GM23338 (cell line): ENCODE measurements at regions not wholly inside any gene's neighbourhood (a gene's known extent, or its start where the extent isn't known, plus 50 kb on each side); places are given as distances from the start of the nearest gene placed in this dataset.

Source experiments
- ATAC-seq: fragments of 200-7000 bp; cut with Tn5 transposase; 3 replicates; pipeline ENCODE4 v1.9.1; 2020
- DNase-seq: peaks from one replicate; pipeline ENCODE4 v3.0.0-alpha.2; 2015; ENCODE audit warnings: low spot score
- H2AFZ ChIP-seq: fragments of 200-600 bp; sonication (generic); 2 replicates; pipeline ENCODE4 v1.8.0; 2016; ENCODE audit warnings: antibody characterized with exemption, mild to moderate bottlenecking, moderate library complexity
- H3F3A ChIP-seq: fragments of 200-600 bp; sonication (generic); replicated peaks from 2 replicates; pipeline ENCODE4 v1.8.0; 2017; ENCODE audit warnings: antibody characterized with exemption, mixed run types, low read depth
- H3K27ac ChIP-seq: fragments of 200-600 bp; sonication (generic); 2 replicates; pipeline ENCODE4 v1.6.1; 2016; ENCODE audit warnings: low read depth
- H3K27me3 ChIP-seq: fragments of 200-600 bp; sonication (generic); 2 replicates; pipeline ENCODE4 v1.8.0; 2016; ENCODE audit warnings: mild to moderate bottlenecking, mixed run types, moderate library complexity; ENCODE audit not compliant: insufficient read depth
- H3K36me3 ChIP-seq: fragments of 200-600 bp; sonication (generic); 2 replicates; pipeline ENCODE4 v1.8.0; 2016; ENCODE audit warnings: mild to moderate bottlenecking; ENCODE audit not compliant: insufficient read depth
- H3K4me1 ChIP-seq: fragments of 200-600 bp; sonication (generic); 2 replicates; pipeline ENCODE4 v1.8.0; 2016; ENCODE audit warnings: mild to moderate bottlenecking, moderate library complexity; ENCODE audit not compliant: insufficient read depth
- H3K4me2 ChIP-seq: fragments of 200-600 bp; sonication (generic); 2 replicates; pipeline ENCODE4 v1.7.1; 2017; ENCODE audit warnings: mixed run types
- H3K4me3 ChIP-seq: fragments of 200-600 bp; sonication (generic); 2 replicates; pipeline ENCODE4 v1.6.1; 2016; ENCODE audit warnings: mixed run types
- H3K79me2 ChIP-seq: fragments of 200-600 bp; sonication (generic); replicated peaks from 2 replicates; pipeline ENCODE4 v1.8.0; 2017; ENCODE audit warnings: mild to moderate bottlenecking; ENCODE audit not compliant: insufficient read depth
- H3K9me2 ChIP-seq: fragments of 200-600 bp; sonication (generic); 2 replicates; pipeline ENCODE4 v1.8.0; 2017; ENCODE audit not compliant: insufficient read depth
- H4K20me1 ChIP-seq: fragments of 200-600 bp; sonication (generic); replicated peaks from 2 replicates; pipeline ENCODE4 v1.8.0; 2017; ENCODE audit warnings: mild to moderate bottlenecking; ENCODE audit not compliant: insufficient read depth
- H3K27ac Mint-ChIP-seq: 2 replicates; pipeline ENCODE4 v1.8.0; 2020; ENCODE audit warnings: inconsistent platforms, mild to moderate bottlenecking, moderate library complexity, mixed read lengths
- H3K27me3 Mint-ChIP-seq: 3 replicates; pipeline ENCODE4 v1.8.0; 2022; ENCODE audit warnings: low read depth, mild to moderate bottlenecking, moderate library complexity, mixed read lengths, inconsistent platforms; ENCODE audit not compliant: insufficient read depth, poor library complexity
- H3K36me3 Mint-ChIP-seq: 3 replicates; pipeline ENCODE4 v1.8.0; 2021; ENCODE audit warnings: low read depth, mild to moderate bottlenecking, inconsistent platforms, moderate library complexity, mixed read lengths
- H3K4me1 Mint-ChIP-seq: 3 replicates; pipeline ENCODE4 v1.8.0; 2020; ENCODE audit warnings: mild to moderate bottlenecking, inconsistent platforms, mixed read lengths
- H3K4me3 Mint-ChIP-seq: 3 replicates; pipeline ENCODE4 v1.8.0; 2021; ENCODE audit warnings: moderate library complexity, mild to moderate bottlenecking, inconsistent platforms, mixed read lengths
- H3K9me3 Mint-ChIP-seq: 3 replicates; pipeline ENCODE4 v1.8.0; 2020; ENCODE audit warnings: moderate library complexity, mild to moderate bottlenecking, inconsistent platforms, mixed read lengths
- ETS1 ChIP-seq: IDR thresholded peaks from 2 replicates; pipeline ENCODE4 v1.6.1; 2016; ENCODE audit warnings: antibody characterized with exemption
- JUNB ChIP-seq: IDR thresholded peaks from one replicate; pipeline ENCODE4 v1.6.1; 2016; ENCODE audit warnings: antibody characterized with exemption; ENCODE audit not compliant: unreplicated experiment
- POLR2AphosphoS5 ChIP-seq: IDR thresholded peaks from 2 replicates; pipeline ENCODE4 v1.6.1; 2016; ENCODE audit warnings: antibody characterized with exemption, low read depth
- ZNF114 ChIP-seq: fragments of 250-450 bp; sonication (Bioruptor Pico); IDR thresholded peaks from 2 replicates; pipeline ENCODE4 v1.5.0; 2020; ENCODE audit warnings: mild to moderate bottlenecking, moderate library complexity
- ZNF331 ChIP-seq: fragments of 250-450 bp; sonication (Bioruptor Pico); IDR thresholded peaks from 2 replicates; pipeline ENCODE4 v1.5.0; 2020; ENCODE audit warnings: low read depth, mild to moderate bottlenecking, moderate library complexity
- ZNF462 ChIP-seq: fragments of 250-450 bp; sonication (Bioruptor Pico); IDR thresholded peaks from 2 replicates; pipeline ENCODE4 v1.5.0; 2020; ENCODE audit warnings: mild to moderate bottlenecking, moderate library complexity

GRCh38 chr5:60458666-60459065 lies 241.3 kb downstream of the DEPDC1B start:
- H3K4me1 ChIP-seq, result no peaks in the 10 kb centered on the region
- no peaks in the 10 kb centered on the region for H3K79me2 ChIP-seq
- H3K9me3 Mint-ChIP-seq, result no peaks in the 10 kb centered on the region
- H3K4me3 Mint-ChIP-seq, result no peak overlapping the region
- H4K20me1 ChIP-seq, result no peaks in the 10 kb centered on the region
- no peaks in the 10 kb centered on the region for H3K36me3 Mint-ChIP-seq
- no peaks in the 10 kb centered on the region for H3K36me3 ChIP-seq
- H2AFZ ChIP-seq, result no peak overlapping the region
- ATAC-seq (no peak), DNase-seq (no peak)
- H3K27ac Mint-ChIP-seq, result no peak overlapping the region
- no peaks in the 10 kb centered on the region for H3K27me3 ChIP-seq
- H3K4me2 ChIP-seq, result no peak overlapping the region
- no peaks in the 10 kb centered on the region for H3F3A ChIP-seq
- H3K9me2 ChIP-seq, result no peaks in the 10 kb centered on the region; the same call in 1 of the 2 replicates
- no peaks in the 10 kb centered on the region for H3K4me1 Mint-ChIP-seq
- H3K4me3 ChIP-seq, result no peak overlapping the region
- no peak overlapping the region for H3K27ac ChIP-seq
- H3K27me3 Mint-ChIP-seq, result no peaks in the 10 kb centered on the region
- TF ChIP-seq ZNF331 (CRISPR knock-in tag), result no peak
- TF ChIP-seq ZNF462 (CRISPR knock-in tag), result no peak
- TF ChIP-seq ETS1, result no peak
- TF ChIP-seq JUNB, result no peak
- no peak for TF ChIP-seq POLR2AphosphoS5

GRCh38 chr5:60457233-60457632 lies 242.7 kb downstream of the DEPDC1B start:
- ATAC-seq, result no peak
- Histone ChIP-seq H3K27me3 (no peaks in the 10 kb centered on the region), H3K4me1 (no peaks in the 10 kb centered on the region), H3K4me3 (no peak overlapping the region), H3K27ac (no peak overlapping the region), H4K20me1 (no peaks in the 10 kb centered on the region), H3F3A (no peaks in the 10 kb centered on the region), H3K9me2 (no peaks in the 10 kb centered on the region; the same call in 1 of the 2 replicates), H3K36me3 (no peaks in the 10 kb centered on the region), H3K4me2 (no peak overlapping the region), H3K79me2 (no peaks in the 10 kb centered on the region), H2AFZ (no peak overlapping the region)
- Mint-ChIP-seq H3K36me3 (no peaks in the 10 kb centered on the region), H3K4me1 (no peaks in the 10 kb centered on the region), H3K4me3 (no peak overlapping the region), H3K9me3 (no peaks in the 10 kb centered on the region), H3K27me3 (no peaks in the 10 kb centered on the region), H3K27ac (no peak overlapping the region)
- no peak for DNase-seq
- TF ChIP-seq ZNF114 (CRISPR knock-in tag) (no peak), ZNF462 (CRISPR knock-in tag) (no peak)
